Adrenal gland (tissue), 5 donors: ENCODE measurements at regions not wholly inside any gene's neighbourhood (a gene's known extent, or its start where the extent isn't known, plus 50 kb on each side); places are given as distances from the start of the nearest gene placed in this dataset.

Source experiments
- POLR2A ChIP-seq, 2 donors: fragments of 450-650 bp; IDR thresholded peaks; one replicate each; pipeline ENCODE4 v1.6.1; 2017; ENCODE audit warnings: antibody characterized with exemption in 2 of 2, mild to moderate bottlenecking in 2 of 2, moderate library complexity in 1 of 2
- TF ChIP-seq, protein P1 (sequence below), 6 experiments: fragments of 450-650 bp in 4 of 6; fragments of 200-600 bp in 2 of 6; sonication (generic) in 1 of 6; IDR thresholded peaks; 1 replicate in 5 of 6; 2 replicates in 1 of 6; pipeline versions ENCODE4 v1.5.1 to v1.8.0; 2016 to 2021; ENCODE audit warnings: antibody characterized with exemption in 6 of 6, mild to moderate bottlenecking in 2 of 6, moderate library complexity in 1 of 6
- donor health status: DM: no; HTN: no; CAD: no.

DNA sequence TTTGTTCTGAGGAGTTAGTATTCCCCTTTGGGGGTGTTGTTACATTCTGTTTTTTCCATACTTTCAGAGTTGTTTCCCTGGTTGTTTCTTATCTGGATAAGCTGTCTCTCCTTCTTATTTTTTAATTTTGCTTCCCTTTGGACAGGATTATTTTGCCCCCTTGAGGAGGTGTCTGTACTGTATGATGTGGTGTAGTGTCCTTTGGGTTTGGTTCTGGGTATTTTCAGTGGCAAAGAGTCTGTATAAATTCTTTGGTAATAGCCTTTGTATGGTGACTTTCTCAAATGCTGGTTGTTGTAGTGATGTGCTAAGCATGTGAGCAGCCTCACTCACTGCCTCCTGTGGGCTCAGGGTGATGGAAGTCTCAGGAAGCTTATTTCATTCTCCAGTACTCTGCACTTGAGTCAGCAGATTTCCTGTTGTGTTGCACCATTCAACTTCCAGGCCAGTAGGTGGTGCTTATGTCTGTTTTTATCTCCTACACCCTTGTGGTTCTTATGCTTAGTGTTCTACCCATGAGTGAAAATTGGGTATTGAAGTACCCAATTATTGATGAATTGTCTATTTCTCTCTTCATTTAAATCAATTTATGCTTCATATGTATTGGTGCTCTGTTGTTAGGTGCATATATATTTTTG, 103.3 kb upstream of the PMCH start:
- TF ChIP-seq, protein P1, sequence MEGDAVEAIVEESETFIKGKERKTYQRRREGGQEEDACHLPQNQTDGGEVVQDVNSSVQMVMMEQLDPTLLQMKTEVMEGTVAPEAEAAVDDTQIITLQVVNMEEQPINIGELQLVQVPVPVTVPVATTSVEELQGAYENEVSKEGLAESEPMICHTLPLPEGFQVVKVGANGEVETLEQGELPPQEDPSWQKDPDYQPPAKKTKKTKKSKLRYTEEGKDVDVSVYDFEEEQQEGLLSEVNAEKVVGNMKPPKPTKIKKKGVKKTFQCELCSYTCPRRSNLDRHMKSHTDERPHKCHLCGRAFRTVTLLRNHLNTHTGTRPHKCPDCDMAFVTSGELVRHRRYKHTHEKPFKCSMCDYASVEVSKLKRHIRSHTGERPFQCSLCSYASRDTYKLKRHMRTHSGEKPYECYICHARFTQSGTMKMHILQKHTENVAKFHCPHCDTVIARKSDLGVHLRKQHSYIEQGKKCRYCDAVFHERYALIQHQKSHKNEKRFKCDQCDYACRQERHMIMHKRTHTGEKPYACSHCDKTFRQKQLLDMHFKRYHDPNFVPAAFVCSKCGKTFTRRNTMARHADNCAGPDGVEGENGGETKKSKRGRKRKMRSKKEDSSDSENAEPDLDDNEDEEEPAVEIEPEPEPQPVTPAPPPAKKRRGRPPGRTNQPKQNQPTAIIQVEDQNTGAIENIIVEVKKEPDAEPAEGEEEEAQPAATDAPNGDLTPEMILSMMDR (IDR thresholded peaks at IDR 0.05) = peak in 2 of 6 experiments; percentile 20 to 23
- TF ChIP-seq POLR2A (IDR thresholded peaks at IDR 0.05) = no peak
